ENCODE measurements at regions not wholly inside any gene's neighbourhood (a gene's known extent, or its start where the extent isn't known, plus 50 kb on each side); places are given as distances from the start of the nearest gene placed in this dataset.

DNA sequence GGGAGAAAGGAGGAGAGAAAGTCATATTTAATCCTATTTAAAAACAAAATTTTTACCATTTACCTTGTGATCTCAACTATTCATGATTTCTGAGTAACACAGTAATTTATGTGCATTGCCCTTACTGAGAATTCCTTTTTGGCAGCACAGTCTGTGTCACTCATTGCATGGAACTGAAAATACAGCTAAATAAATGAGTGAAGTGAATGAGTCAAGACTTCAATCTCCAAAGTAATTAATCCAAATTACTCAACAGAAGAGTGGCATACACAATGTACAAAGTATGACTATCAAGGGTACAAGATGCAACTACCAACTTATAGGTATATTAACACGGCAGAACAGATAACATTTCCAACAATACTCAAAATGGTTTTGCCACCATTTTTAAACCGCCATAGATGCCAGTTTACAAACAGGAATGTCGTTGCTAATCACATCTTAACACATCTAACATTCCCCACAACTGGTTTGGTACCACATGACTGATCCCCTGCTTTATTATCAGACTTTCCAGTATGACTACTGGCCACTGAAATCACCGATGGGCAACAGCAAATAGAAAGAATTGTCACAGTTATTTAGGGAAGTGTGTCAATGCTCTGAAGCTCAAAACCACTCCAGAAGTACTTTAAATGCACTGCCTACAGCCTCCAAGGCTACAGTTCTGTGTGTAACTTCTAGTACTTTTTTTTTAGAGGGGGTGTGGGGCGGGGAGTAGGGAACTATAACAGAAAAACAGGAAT lies 410.4 kb downstream of the SHQ1 start:
- Histone ChIP-seq H3K4me1 (peaks cover 58% of the 10 kb centered on the region), H3K4me3 (no peak overlapping the region), H3K27ac (no peak overlapping the region), H3K36me3 (no peaks in the 10 kb centered on the region), H3K27me3 (no peaks in the 10 kb centered on the region), H3K9me3 (no peaks in the 10 kb centered on the region)
- no peak for DNase-seq (ENCODE audit: extremely low spot score in 2 of 2)
- intact Hi-C loops (cut with DNase I), result no loop called here
- TF ChIP-seq POLR2AphosphoS5 (IDR thresholded peaks at IDR 0.05; ENCODE audit: insufficient read depth in 1 of 2, low read depth in 1 of 2), result peak in 1 of 2 donors; percentile 25
- TF ChIP-seq, protein P1, sequence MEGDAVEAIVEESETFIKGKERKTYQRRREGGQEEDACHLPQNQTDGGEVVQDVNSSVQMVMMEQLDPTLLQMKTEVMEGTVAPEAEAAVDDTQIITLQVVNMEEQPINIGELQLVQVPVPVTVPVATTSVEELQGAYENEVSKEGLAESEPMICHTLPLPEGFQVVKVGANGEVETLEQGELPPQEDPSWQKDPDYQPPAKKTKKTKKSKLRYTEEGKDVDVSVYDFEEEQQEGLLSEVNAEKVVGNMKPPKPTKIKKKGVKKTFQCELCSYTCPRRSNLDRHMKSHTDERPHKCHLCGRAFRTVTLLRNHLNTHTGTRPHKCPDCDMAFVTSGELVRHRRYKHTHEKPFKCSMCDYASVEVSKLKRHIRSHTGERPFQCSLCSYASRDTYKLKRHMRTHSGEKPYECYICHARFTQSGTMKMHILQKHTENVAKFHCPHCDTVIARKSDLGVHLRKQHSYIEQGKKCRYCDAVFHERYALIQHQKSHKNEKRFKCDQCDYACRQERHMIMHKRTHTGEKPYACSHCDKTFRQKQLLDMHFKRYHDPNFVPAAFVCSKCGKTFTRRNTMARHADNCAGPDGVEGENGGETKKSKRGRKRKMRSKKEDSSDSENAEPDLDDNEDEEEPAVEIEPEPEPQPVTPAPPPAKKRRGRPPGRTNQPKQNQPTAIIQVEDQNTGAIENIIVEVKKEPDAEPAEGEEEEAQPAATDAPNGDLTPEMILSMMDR (IDR thresholded peaks at IDR 0.05), result no peak

DNA sequence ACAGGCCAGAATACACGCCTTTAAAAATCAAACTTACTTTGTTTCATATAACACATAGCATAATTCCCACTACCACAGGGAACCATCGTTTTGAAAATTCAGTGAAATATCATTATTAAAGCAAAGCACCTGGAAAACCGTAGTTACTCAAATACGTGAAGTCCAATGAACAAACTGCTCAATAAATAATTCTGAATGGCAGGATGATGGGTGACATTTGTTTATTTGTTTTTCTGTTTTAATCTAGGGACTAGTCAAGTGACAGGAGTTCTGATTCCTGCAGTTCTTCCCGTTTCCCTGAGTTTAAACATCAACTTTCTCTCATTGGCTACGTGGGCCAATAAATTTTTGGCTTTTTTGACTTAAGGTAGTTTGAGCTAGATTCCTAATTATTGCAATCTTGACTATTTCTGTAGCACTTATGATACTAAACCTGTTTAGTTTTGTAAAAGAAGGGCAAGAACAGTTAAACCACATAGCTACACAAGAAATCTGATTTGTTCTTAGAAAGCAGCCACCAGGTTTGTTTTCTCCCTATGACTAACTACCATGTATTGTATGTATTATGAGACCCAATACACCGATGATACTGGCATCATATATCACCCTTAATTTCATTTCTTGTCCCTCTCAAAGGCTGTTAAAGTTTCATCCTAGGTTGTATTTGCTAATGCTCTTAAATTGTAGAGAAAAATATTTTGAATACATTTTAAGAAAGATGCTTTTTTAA lies 411.2 kb downstream of the SHQ1 start:
- no peak for DNase-seq (ENCODE audit: extremely low spot score in 2 of 2)
- no peaks in the 10 kb centered on the region for H3K27me3 ChIP-seq
- no peaks in the 10 kb centered on the region for H3K9me3 ChIP-seq
- TF ChIP-seq, protein P1 (IDR thresholded peaks at IDR 0.05), result no peak
- no peak for TF ChIP-seq POLR2AphosphoS5 (IDR thresholded peaks at IDR 0.05; ENCODE audit: insufficient read depth in 1 of 2, low read depth in 1 of 2)
- TF ChIP-seq POLR2A (IDR thresholded peaks at IDR 0.05), result no peak
- peaks cover 52% of the 10 kb centered on the region for H3K4me1 ChIP-seq
- intact Hi-C loops (cut with DNase I), result no loop called here
- no peak overlapping the region for H3K4me3 ChIP-seq
- no peaks in the 10 kb centered on the region for H3K36me3 ChIP-seq
- no peak overlapping the region for H3K27ac ChIP-seq

DNA sequence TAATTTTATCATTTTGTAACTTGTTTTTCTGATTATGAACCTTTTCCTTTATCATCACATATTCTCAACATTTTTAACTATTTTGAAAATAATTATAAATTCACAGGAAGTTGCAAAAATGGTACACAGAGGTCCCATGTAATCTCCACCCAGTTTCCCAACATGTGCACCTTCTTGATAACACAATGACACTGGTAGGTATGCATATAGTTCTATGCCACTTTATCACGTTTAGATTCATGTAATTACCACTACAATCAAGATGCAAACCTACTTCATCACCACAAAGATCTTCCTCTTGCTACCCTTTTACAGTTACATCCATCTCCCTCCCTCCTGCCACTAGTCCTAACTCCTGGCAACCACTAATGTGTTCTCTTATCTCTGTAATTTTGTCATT lies 413.9 kb downstream of the SHQ1 start:
- no peaks in the 10 kb centered on the region for H3K36me3 ChIP-seq
- no peaks in the 10 kb centered on the region for H3K9me3 ChIP-seq
- TF ChIP-seq POLR2AphosphoS5 (IDR thresholded peaks at IDR 0.05; ENCODE audit: insufficient read depth in 1 of 2, low read depth in 1 of 2) (no peak), POLR2A (IDR thresholded peaks at IDR 0.05) (no peak)
- TF ChIP-seq, protein P1 (IDR thresholded peaks at IDR 0.05), result no peak
- peaks cover 44% of the 10 kb centered on the region for H3K4me1 ChIP-seq
- no peak overlapping the region for H3K4me3 ChIP-seq
- no peaks in the 10 kb centered on the region for H3K27me3 ChIP-seq
- intact Hi-C loops (cut with DNase I), result no loop called here
- H3K27ac ChIP-seq, result no peak overlapping the region
- no peak for DNase-seq (ENCODE audit: extremely low spot score in 2 of 2)

DNA sequence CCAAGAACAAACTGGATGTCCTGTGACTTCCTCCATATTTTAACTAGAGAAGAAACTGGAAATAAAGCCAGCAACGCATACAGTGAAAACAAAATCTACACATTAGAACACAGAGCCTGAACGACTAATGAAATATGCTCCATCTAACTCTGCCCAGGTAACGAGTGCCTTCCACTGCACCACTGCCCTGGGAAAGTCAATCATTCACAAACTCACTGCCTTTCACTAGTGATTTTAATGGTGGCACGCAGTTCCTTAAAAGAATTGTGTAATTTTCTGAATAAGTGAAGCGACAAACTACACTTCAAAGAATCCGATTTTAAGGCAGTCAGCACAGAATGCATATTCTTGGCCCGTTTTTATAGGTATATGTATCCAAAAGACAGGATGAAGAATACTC lies 416.0 kb downstream of the SHQ1 start:
- DNase-seq (ENCODE audit: extremely low spot score in 2 of 2), result no peak
- H3K9me3 ChIP-seq, result no peaks in the 10 kb centered on the region
- intact Hi-C loops (cut with DNase I), result no loop called here
- H3K27ac ChIP-seq, result no peak overlapping the region
- H3K4me3 ChIP-seq, result no peak overlapping the region
- no peaks in the 10 kb centered on the region for H3K27me3 ChIP-seq
- H3K36me3 ChIP-seq, result no peaks in the 10 kb centered on the region
- H3K4me1 ChIP-seq, result peaks cover 39% of the 10 kb centered on the region
- no peak for TF ChIP-seq POLR2AphosphoS5 (IDR thresholded peaks at IDR 0.05; ENCODE audit: insufficient read depth in 1 of 2, low read depth in 1 of 2)
- TF ChIP-seq, protein P1 (IDR thresholded peaks at IDR 0.05), result no peak
- TF ChIP-seq POLR2A (IDR thresholded peaks at IDR 0.05), result no peak

Measured in vagina (tissue), 2 donors.